CD4-positive, alpha-beta T cell (primary cell): ENCODE measurements at regions not wholly inside any gene's neighbourhood (a gene's known extent, or its start where the extent isn't known, plus 50 kb on each side); places are given as distances from the start of the nearest gene placed in this dataset.

Source experiments
- ATAC-seq: fragments of 200-7000 bp; cut with Tn5 transposase; one replicate; pipeline ENCODE4 v1.10.0; 2022; ENCODE audit warnings: mild to moderate bottlenecking; ENCODE audit not compliant: poor library complexity
- CTCF ChIA-PET: fragments of 350-600 bp; sonication (Branson Sonifier 250); formaldehyde crosslinking; loops from one replicate; lab custom pipeline; 2021; ENCODE audit warnings: antibody characterized with exemption, inconsistent platforms; lab: Charles Lee
- POLR2A ChIA-PET: fragments of 350-600 bp; sonication (Branson Sonifier 250); formaldehyde crosslinking; loops from one replicate; lab custom pipeline; 2021; ENCODE audit warnings: antibody characterized with exemption, inconsistent platforms; lab: Charles Lee
- DNase-seq, 14 experiments: peaks; one replicate each; pipeline ENCODE4 v3.0.0-alpha.2; 2013 to 2020; ENCODE audit warnings: mixed read lengths in 2 of 14
- H3K27ac ChIP-seq, 2 donors: one replicate each; pipeline versions ENCODE4 v1.5.1 to v1.7.0; 2013; ENCODE audit warnings: low read length in 2 of 2, low read depth in 1 of 2, mild to moderate bottlenecking in 1 of 2
- H3K27me3 ChIP-seq, 2 experiments: 1 replicate in 1 of 2; 2 replicates in 1 of 2; pipeline versions ENCODE4 v1.6.1 to v1.7.0; 2013; ENCODE audit warnings: low read length in 2 of 2, control low read depth in 1 of 2, mild to moderate bottlenecking in 1 of 2, moderate library complexity in 1 of 2; ENCODE audit not compliant: insufficient read depth in 2 of 2, control insufficient read depth in 1 of 2
- H3K36me3 ChIP-seq: one replicate; pipeline ENCODE4 v1.6.1; 2013; ENCODE audit warnings: low read length, control low read depth; ENCODE audit not compliant: insufficient read depth
- H3K4me1 ChIP-seq: one replicate; pipeline ENCODE4 v1.6.1; 2013; ENCODE audit warnings: low read length, control low read depth; ENCODE audit not compliant: insufficient read depth
- H3K4me3 ChIP-seq: one replicate; pipeline ENCODE4 v1.5.1; 2013; ENCODE audit warnings: mild to moderate bottlenecking, low read length, moderate library complexity
- H3K9me3 ChIP-seq, 2 experiments: 1 replicate in 1 of 2; 2 replicates in 1 of 2; pipeline versions ENCODE4 v1.6.1 to v1.7.0; 2013; ENCODE audit warnings: low read length in 2 of 2, mild to moderate bottlenecking in 2 of 2, control low read depth in 1 of 2, moderate library complexity in 1 of 2; ENCODE audit not compliant: control insufficient read depth in 1 of 2, insufficient read depth in 1 of 2
- H3K27ac Mint-ChIP-seq: one replicate; pipeline ENCODE4 v1.8.0; 2020; ENCODE audit warnings: mixed read lengths
- H3K27me3 Mint-ChIP-seq: one replicate; pipeline ENCODE4 v1.8.0; 2021; ENCODE audit warnings: mixed read lengths
- H3K36me3 Mint-ChIP-seq: one replicate; pipeline ENCODE4 v1.8.0; 2021; ENCODE audit warnings: low read depth, mixed read lengths
- H3K4me1 Mint-ChIP-seq: one replicate; pipeline ENCODE4 v1.8.0; 2021; ENCODE audit warnings: low read depth, mixed read lengths
- H3K4me3 Mint-ChIP-seq: one replicate; pipeline ENCODE4 v1.8.0; 2020; ENCODE audit warnings: mild to moderate bottlenecking, mixed read lengths
- H3K9me3 Mint-ChIP-seq: one replicate; pipeline ENCODE4 v1.8.0; 2020; ENCODE audit warnings: mixed read lengths
- CTCF ChIP-seq: fragments of 200-600 bp; IDR thresholded peaks from one replicate; pipeline ENCODE4 v1.8.0; 2022; ENCODE audit warnings: antibody characterized with exemption, mild to moderate bottlenecking
- intact Hi-C, 2 experiments: fragments of 100-400 bp; cut with DNase I in 1 of 2; cut with micrococcal nuclease in 1 of 2; formaldehyde crosslinking; loops; one replicate each; pipeline versions ENCODE4 v1.15.1 to v1.9.0; 2023 to 2025; cut with DNase I, micrococcal nuclease

DNA sequence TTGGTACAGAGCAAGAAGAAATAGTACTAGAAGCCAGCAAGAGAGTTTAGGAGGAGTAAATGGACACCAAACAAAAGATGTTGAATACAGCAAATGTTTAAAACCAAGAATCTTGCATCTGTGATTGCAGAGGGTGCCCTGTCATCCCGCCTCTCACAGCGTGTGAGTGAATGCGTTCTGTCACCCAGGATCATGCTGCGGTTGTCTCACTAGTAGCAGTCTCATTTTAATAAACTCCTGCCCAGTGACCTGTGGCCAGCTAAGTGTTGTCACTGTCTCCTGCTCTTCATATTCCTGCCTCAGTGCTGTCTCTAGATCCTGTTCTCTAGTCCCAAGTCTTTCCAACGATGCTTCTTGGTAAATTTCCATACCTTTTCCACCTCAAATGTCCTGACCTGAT, 584.6 kb downstream of the MCTP2 start:
- intact Hi-C loops, result no loop called here
- POLR2A ChIA-PET, result no interaction called here

GRCh38 chr15:94829887-94830884, 598.8 kb downstream of the MCTP2 start:
- Histone ChIP-seq H3K27me3 (no peaks in the 10 kb centered on the region), H3K4me1 (no peaks in the 10 kb centered on the region), H3K36me3 (no peaks in the 10 kb centered on the region), H3K4me3 (no peak overlapping the region), H3K9me3 (peaks cover 0 to 7% of the 10 kb centered on the region in 2 experiments), H3K27ac (no peak overlapping the region)
- no peak for TF ChIP-seq CTCF
- peaks cover 2% of the 10 kb centered on the region for H3K9me3 Mint-ChIP-seq
- ChIA-PET POLR2A (no interaction called here), CTCF (no interaction called here)
- H3K4me3 Mint-ChIP-seq, result no peak overlapping the region
- ATAC-seq (no peak), DNase-seq (no peak)
- no peak overlapping the region for H3K27ac Mint-ChIP-seq
- no peaks in the 10 kb centered on the region for H3K4me1 Mint-ChIP-seq
- intact Hi-C loops, result no loop called here
- H3K27me3 Mint-ChIP-seq, result peaks cover 4% of the 10 kb centered on the region
- H3K36me3 Mint-ChIP-seq, result no peaks in the 10 kb centered on the region

More for the DNA sequence above, 584.6 kb downstream of the MCTP2 start:
- ATAC-seq (no peak), DNase-seq (no peak)
- TF ChIP-seq CTCF, result no peak
- H3K4me3 ChIP-seq, result no peak overlapping the region
- Mint-ChIP-seq H3K4me3 (no peak overlapping the region), H3K9me3 (no peaks in the 10 kb centered on the region), H3K36me3 (no peaks in the 10 kb centered on the region), H3K27ac (no peak overlapping the region), H3K27me3 (peaks cover 2% of the 10 kb centered on the region), H3K4me1 (no peaks in the 10 kb centered on the region)
- no peaks in the 10 kb centered on the region for H3K36me3 ChIP-seq
- CTCF ChIA-PET, result no interaction called here
- peaks cover 0 to 7% of the 10 kb centered on the region in 2 experiments for H3K9me3 ChIP-seq
- H3K27me3 ChIP-seq, result no peaks in the 10 kb centered on the region
- H3K4me1 ChIP-seq, result no peaks in the 10 kb centered on the region
- no peak overlapping the region for H3K27ac ChIP-seq

- Mint-ChIP-seq H3K27ac (no peak overlapping the region), H3K9me3 (peaks cover 2% of the 10 kb centered on the region), H3K4me3 (no peak overlapping the region), H3K36me3 (no peaks in the 10 kb centered on the region), H3K4me1 (no peaks in the 10 kb centered on the region), H3K27me3 (no peaks in the 10 kb centered on the region)
- H3K27me3 ChIP-seq, result no peaks in the 10 kb centered on the region
- no peak overlapping the region for H3K4me3 ChIP-seq
- H3K9me3 ChIP-seq, result peaks cover 0 to 7% of the 10 kb centered on the region in 2 experiments
- POLR2A ChIA-PET, result no interaction called here
- H3K4me1 ChIP-seq, result no peaks in the 10 kb centered on the region
- DNase-seq (no peak), ATAC-seq (no peak)
- no peak overlapping the region for H3K27ac ChIP-seq
- TF ChIP-seq CTCF, result no peak
- H3K36me3 ChIP-seq, result no peaks in the 10 kb centered on the region
- intact Hi-C loops, result no loop called here
- CTCF ChIA-PET, result no interaction called here
These were observed 602.6 kb downstream of the MCTP2 start for GRCh38 chr15:94834000-94834399.
